Loucy (cell line): ENCODE measurements at regions not wholly inside any gene's neighbourhood (a gene's known extent, or its start where the extent isn't known, plus 50 kb on each side); places are given as distances from the start of the nearest gene placed in this dataset.
"Not testable (repeated sequence)": the region's sequence is repeated elsewhere in the genome, so short reads cannot be mapped to it uniquely, and the experiment has no call there.

Source experiments
- H2AFZ ChIP-seq: fragments of 200-600 bp; sonication (generic); 2 replicates; pipeline ENCODE4 v1.6.0; 2016; ENCODE audit warnings: antibody characterized with exemption, mild to moderate bottlenecking, low read length, moderate library complexity
- H3F3A ChIP-seq: fragments of 200-600 bp; 2 replicates; pipeline ENCODE4 v1.6.0; 2016; ENCODE audit warnings: antibody characterized with exemption, low read depth, mild to moderate bottlenecking
- H3K27me3 ChIP-seq: fragments of 200-600 bp; sonication (generic); 2 replicates; pipeline ENCODE4 v1.6.1; 2014; ENCODE audit warnings: low read length, mild to moderate bottlenecking; ENCODE audit not compliant: insufficient read depth, poor library complexity, severe bottlenecking
- H3K36me3 ChIP-seq: fragments of 200-600 bp; sonication (generic); 2 replicates; pipeline ENCODE4 v1.6.1; 2016; ENCODE audit warnings: low read length; ENCODE audit not compliant: insufficient read depth
- H3K4me1 ChIP-seq: fragments of 200-600 bp; sonication (generic); 2 replicates; pipeline ENCODE4 v1.5.1; 2014; ENCODE audit warnings: low read length, mild to moderate bottlenecking; ENCODE audit not compliant: insufficient read depth, poor library complexity, severe bottlenecking
- H3K4me2 ChIP-seq: fragments of 200-600 bp; sonication (generic); 2 replicates; pipeline ENCODE4 v1.6.0; 2014; ENCODE audit warnings: antibody characterized with exemption, low read length, low read depth, mild to moderate bottlenecking; ENCODE audit not compliant: poor library complexity, severe bottlenecking
- H3K4me3 ChIP-seq: fragments of 200-600 bp; sonication (generic); 2 replicates; pipeline ENCODE4 v1.5.1; 2014; ENCODE audit warnings: low read length, mild to moderate bottlenecking, mixed read lengths; ENCODE audit not compliant: poor library complexity, severe bottlenecking
- H3K79me2 ChIP-seq: fragments of 200-600 bp; sonication (generic); 2 replicates; pipeline ENCODE4 v1.6.1; 2014; ENCODE audit warnings: low read length; ENCODE audit not compliant: insufficient read depth
- H3K9ac ChIP-seq: fragments of 200-600 bp; sonication (generic); 2 replicates; pipeline ENCODE4 v1.6.0; 2014; ENCODE audit warnings: mild to moderate bottlenecking, low read depth, low read length, moderate library complexity; ENCODE audit not compliant: poor library complexity, severe bottlenecking
- H3K9me2 ChIP-seq: fragments of 200-600 bp; sonication (generic); replicated peaks from 2 replicates; pipeline ENCODE4 v1.6.1; 2016; ENCODE audit warnings: low read depth, low read length, mixed read lengths
- H3K9me3 ChIP-seq: fragments of 200-600 bp; sonication (generic); 2 replicates; pipeline ENCODE4 v1.6.1; 2014; ENCODE audit warnings: mild to moderate bottlenecking, antibody characterized with exemption, low read length, low read depth; ENCODE audit not compliant: insufficient read depth
- H4K20me1 ChIP-seq: fragments of 200-600 bp; sonication (generic); 2 replicates; pipeline ENCODE4 v1.6.0; 2014; ENCODE audit warnings: antibody characterized with exemption, low read length, mild to moderate bottlenecking; ENCODE audit not compliant: insufficient read depth, poor library complexity, severe bottlenecking
- CTCF ChIP-seq: fragments of 200-600 bp; sonication (generic); conservative IDR thresholded peaks from 2 replicates; pipeline ENCODE4 v1.5.1; 2014; ENCODE audit warnings: mild to moderate bottlenecking, antibody characterized with exemption, low read length
- EZH2phosphoT487 ChIP-seq: fragments of 200-600 bp; IDR thresholded peaks from 2 replicates; pipeline ENCODE4 v1.6.1; 2018; ENCODE audit warnings: antibody characterized with exemption, mild to moderate bottlenecking, moderate library complexity, borderline replicate concordance

DNA sequence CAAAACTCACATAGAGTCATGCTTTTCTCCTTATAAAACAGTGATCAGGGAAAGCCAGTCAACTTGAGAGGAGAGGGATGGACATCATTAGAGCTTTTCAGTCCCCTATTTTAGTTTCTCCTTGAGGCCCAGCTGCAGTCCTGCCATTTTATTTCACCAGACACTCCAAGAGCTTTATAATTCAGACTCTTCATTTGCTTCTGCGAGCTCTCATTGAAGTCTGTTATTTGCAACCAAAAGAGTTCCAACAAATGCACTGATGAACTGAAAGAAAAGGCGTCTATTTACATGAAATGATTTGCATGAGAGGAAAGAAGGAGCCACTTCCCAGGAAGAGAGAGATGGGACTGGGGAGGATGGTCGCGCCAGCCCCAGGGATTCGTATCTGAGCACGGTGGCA is 86.8 kb downstream of the NDUFA12 start:
- H3K9ac ChIP-seq = no peak overlapping the region
- no peak overlapping the region for H3K4me3 ChIP-seq
- no peaks in the 10 kb centered on the region for H3K79me2 ChIP-seq
- H3K4me2 ChIP-seq = no peak overlapping the region
- H3K4me1 ChIP-seq = no peaks in the 10 kb centered on the region
- H3K9me3 ChIP-seq = no peaks in the 10 kb centered on the region
- no peak overlapping the region for H2AFZ ChIP-seq
- H3K9me2 ChIP-seq = no peaks in the 10 kb centered on the region
- no peak for TF ChIP-seq CTCF
- TF ChIP-seq EZH2phosphoT487 = no peak
- H3K36me3 ChIP-seq = no peaks in the 10 kb centered on the region
- H4K20me1 ChIP-seq = no peaks in the 10 kb centered on the region
- H3F3A ChIP-seq = no peaks in the 10 kb centered on the region
- H3K27me3 ChIP-seq = no peaks in the 10 kb centered on the region

DNA sequence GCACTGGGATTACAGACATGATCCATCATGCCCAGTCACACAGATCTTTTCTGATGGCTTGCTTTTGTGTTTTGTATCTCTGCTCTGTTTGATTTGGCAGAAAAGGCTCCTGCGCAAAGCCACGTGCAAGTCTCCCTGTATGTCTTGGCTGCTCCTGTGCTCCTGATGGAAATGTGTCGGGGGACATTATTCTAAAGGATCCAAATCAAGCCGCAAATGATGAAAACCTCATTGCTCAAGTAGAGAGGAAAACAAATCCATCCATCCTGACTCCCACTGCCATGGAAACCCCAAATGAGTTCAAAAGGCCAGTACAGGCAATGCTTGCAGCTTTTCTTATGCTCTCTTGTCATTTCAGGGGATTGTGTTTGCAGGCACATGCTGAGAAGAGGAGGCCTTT is 93.8 kb downstream of the NDUFA12 start:
- no peaks in the 10 kb centered on the region; the same call in 1 of the 2 replicates for H3K9me3 ChIP-seq
- H3K4me3 ChIP-seq = no peak overlapping the region
- no peaks in the 10 kb centered on the region for H3F3A ChIP-seq
- H3K27me3 ChIP-seq = no peaks in the 10 kb centered on the region
- H3K4me2 ChIP-seq = no peak overlapping the region
- no peaks in the 10 kb centered on the region for H4K20me1 ChIP-seq
- no peaks in the 10 kb centered on the region for H3K9me2 ChIP-seq
- H3K79me2 ChIP-seq = no peaks in the 10 kb centered on the region
- no peak for TF ChIP-seq CTCF
- TF ChIP-seq EZH2phosphoT487 = no peak
- no peak overlapping the region for H2AFZ ChIP-seq
- H3K9ac ChIP-seq = no peak overlapping the region
- H3K36me3 ChIP-seq = no peaks in the 10 kb centered on the region
- H3K4me1 ChIP-seq = no peaks in the 10 kb centered on the region

GRCh38 chr12:94905749-94906148 is 97.7 kb downstream of the NDUFA12 start:
- not testable (repeated sequence) for H3K4me2 ChIP-seq, H3K27me3 ChIP-seq, H3K4me3 ChIP-seq, H3K9me3 ChIP-seq, H3K9ac ChIP-seq, H3K9me2 ChIP-seq, H3K79me2 ChIP-seq, H2AFZ ChIP-seq, H3K36me3 ChIP-seq, H3F3A ChIP-seq, H3K4me1 ChIP-seq, H4K20me1 ChIP-seq

DNA sequence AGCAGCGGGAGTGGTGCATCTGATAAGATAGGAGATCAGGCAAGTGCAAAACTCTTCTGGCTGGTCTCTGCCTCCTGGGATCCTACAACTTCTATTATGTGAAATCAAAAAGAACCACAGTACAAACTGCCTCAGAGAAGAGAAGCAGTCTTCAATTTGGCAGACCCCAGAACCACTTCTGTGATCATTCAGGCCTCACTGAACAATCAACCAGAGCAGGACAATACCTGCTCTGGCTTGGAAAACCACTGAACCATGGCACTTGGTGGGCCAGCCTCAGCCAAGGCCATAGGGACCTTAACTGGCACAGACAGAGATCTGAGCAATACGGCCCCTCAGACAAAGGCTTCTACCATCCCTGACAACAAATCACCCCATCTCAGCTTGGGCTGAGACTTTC is 103.0 kb downstream of the NDUFA12 start:
- no peaks in the 10 kb centered on the region for H3K36me3 ChIP-seq
- H2AFZ ChIP-seq = no peak overlapping the region
- no peaks in the 10 kb centered on the region; the same call in 1 of the 2 replicates for H3K9me3 ChIP-seq
- no peaks in the 10 kb centered on the region for H3F3A ChIP-seq
- no peaks in the 10 kb centered on the region for H3K4me1 ChIP-seq
- no peaks in the 10 kb centered on the region for H3K79me2 ChIP-seq
- H3K9me2 ChIP-seq = no peaks in the 10 kb centered on the region
- H3K9ac ChIP-seq = no peak overlapping the region
- no peaks in the 10 kb centered on the region for H3K27me3 ChIP-seq
- H3K4me3 ChIP-seq = no peak overlapping the region
- no peak for TF ChIP-seq CTCF
- TF ChIP-seq EZH2phosphoT487 = no peak
- no peak overlapping the region for H3K4me2 ChIP-seq
- no peaks in the 10 kb centered on the region for H4K20me1 ChIP-seq
